H9 (cell line): ENCODE measurements at regions not wholly inside any gene's neighbourhood (a gene's known extent, or its start where the extent isn't known, plus 50 kb on each side); places are given as distances from the start of the nearest gene placed in this dataset.

Experiments
- DNase-seq: peaks from one replicate; pipeline ENCODE4 v3.0.0-alpha.2; 2017
- H2AFZ ChIP-seq: one replicate; pipeline ENCODE4 v1.6.1; 2013; ENCODE audit warnings: mild to moderate bottlenecking, low read length, control low read depth, moderate library complexity
- H2AK5ac ChIP-seq: 2 replicates; pipeline ENCODE4 v1.6.1; 2013; ENCODE audit warnings: low read length, control low read depth, mixed read lengths; ENCODE audit not compliant: insufficient read length
- H2BK120ac ChIP-seq: one replicate; pipeline ENCODE4 v1.6.1; 2013; ENCODE audit warnings: low read depth, mild to moderate bottlenecking, low read length, control low read depth, inconsistent platforms; ENCODE audit not compliant: poor library complexity, severe bottlenecking
- H2BK12ac ChIP-seq: 2 replicates; pipeline ENCODE4 v1.6.1; 2013; ENCODE audit warnings: low read length, control low read depth, mixed read lengths, low read depth; ENCODE audit not compliant: insufficient read length
- H2BK15ac ChIP-seq: 2 replicates; pipeline ENCODE4 v1.6.1; 2013; ENCODE audit warnings: low read depth, low read length, control low read depth
- H2BK20ac ChIP-seq: one replicate; pipeline ENCODE4 v1.6.1; 2013; ENCODE audit warnings: low read depth, mild to moderate bottlenecking, low read length, control low read depth, inconsistent platforms; ENCODE audit not compliant: poor library complexity, severe bottlenecking
- H2BK5ac ChIP-seq: 2 replicates; pipeline ENCODE4 v1.6.1; 2013; ENCODE audit warnings: low read length, control low read depth, mixed read lengths; ENCODE audit not compliant: insufficient read length
- H3K14ac ChIP-seq: 2 replicates; pipeline ENCODE4 v1.6.1; 2013; ENCODE audit warnings: low read length, control low read depth; ENCODE audit not compliant: insufficient read depth
- H3K18ac ChIP-seq: 2 replicates; pipeline ENCODE4 v1.6.1; 2013; ENCODE audit warnings: low read depth, mild to moderate bottlenecking, mixed read lengths, low read length, control low read depth; ENCODE audit not compliant: insufficient read length
- H3K23ac ChIP-seq: 2 replicates; pipeline ENCODE4 v1.6.1; 2013; ENCODE audit warnings: low read length, control low read depth, mixed read lengths, low read depth; ENCODE audit not compliant: insufficient read length
- H3K23me2 ChIP-seq: 2 replicates; pipeline ENCODE4 v1.6.1; 2013; ENCODE audit warnings: low read depth, mild to moderate bottlenecking, mixed read lengths, low read length, control low read depth; ENCODE audit not compliant: insufficient read length, poor library complexity, severe bottlenecking
- H3K27ac ChIP-seq: 2 replicates; pipeline ENCODE4 v1.5.1; 2013; ENCODE audit warnings: low read length, control low read depth, mixed read lengths, low read depth; ENCODE audit not compliant: insufficient read length
- H3K27me3 ChIP-seq: 2 replicates; pipeline ENCODE4 v1.6.1; 2013; ENCODE audit warnings: low read length, control low read depth, inconsistent platforms; ENCODE audit not compliant: insufficient read depth
- H3K4ac ChIP-seq: 2 replicates; pipeline ENCODE4 v1.6.1; 2013; ENCODE audit warnings: low read depth, mild to moderate bottlenecking, control low read depth, inconsistent platforms, low read length, moderate library complexity
- H3K4me1 ChIP-seq: 2 replicates; pipeline ENCODE4 v1.6.1; 2013; ENCODE audit warnings: low read length, control low read depth, inconsistent platforms; ENCODE audit not compliant: insufficient read depth
- H3K4me2 ChIP-seq: 2 replicates; pipeline ENCODE4 v1.6.1; 2013; ENCODE audit warnings: low read length, control low read depth, mixed read lengths; ENCODE audit not compliant: insufficient read length, insufficient read depth
- H3K56ac ChIP-seq: 2 replicates; pipeline ENCODE4 v1.6.1; 2013; ENCODE audit warnings: low read depth, mild to moderate bottlenecking, mixed read lengths, low read length, control low read depth; ENCODE audit not compliant: insufficient read length
- H3K79me1 ChIP-seq: 2 replicates; pipeline ENCODE4 v1.6.1; 2013; ENCODE audit warnings: low read depth, mild to moderate bottlenecking, moderate library complexity, low read length, control low read depth, inconsistent platforms; ENCODE audit not compliant: insufficient read depth, poor library complexity, severe bottlenecking
- H3K79me2 ChIP-seq: 2 replicates; pipeline ENCODE4 v1.6.1; 2013; ENCODE audit warnings: low read length, control low read depth, inconsistent platforms; ENCODE audit not compliant: insufficient read depth
- H3K9ac ChIP-seq: 2 replicates; pipeline ENCODE4 v1.6.1; 2013; ENCODE audit warnings: low read length, control low read depth, mixed read lengths; ENCODE audit not compliant: insufficient read length; ENCODE audit errors: extremely low read depth
- H3K9me3 ChIP-seq: one replicate; pipeline ENCODE4 v1.6.1; 2013; ENCODE audit warnings: low read depth, low read length, inconsistent platforms; ENCODE audit not compliant: control insufficient read depth
- H3T11ph ChIP-seq: one replicate; pipeline ENCODE4 v1.6.1; 2013; ENCODE audit warnings: mild to moderate bottlenecking, low read length, control low read depth, inconsistent platforms
- H4K20me1 ChIP-seq: one replicate; pipeline ENCODE4 v1.6.1; 2013; ENCODE audit not compliant: control insufficient read depth, insufficient read length, insufficient read depth
- H4K5ac ChIP-seq: 2 replicates; pipeline ENCODE4 v1.6.1; 2013; ENCODE audit warnings: low read depth, mild to moderate bottlenecking, mixed read lengths, low read length, control low read depth; ENCODE audit not compliant: insufficient read length
- H4K8ac ChIP-seq: replicated peaks from 2 replicates; pipeline ENCODE4 v1.6.1; 2013; ENCODE audit warnings: low read length, control low read depth, mixed read lengths, low read depth; ENCODE audit not compliant: insufficient read length
- H4K91ac ChIP-seq: 2 replicates; pipeline ENCODE4 v1.6.1; 2013; ENCODE audit warnings: low read depth, mild to moderate bottlenecking, moderate library complexity, mixed read lengths, low read length, control low read depth; ENCODE audit not compliant: insufficient read length
- H3K27ac Mint-ChIP-seq, 3 experiments: 2 replicates in 2 of 3; 3 replicates in 1 of 3; pipeline ENCODE4 v1.8.0; 2020 to 2021; ENCODE audit warnings: mixed read lengths in 3 of 3, mild to moderate bottlenecking in 1 of 3, moderate library complexity in 1 of 3
- H3K27me3 Mint-ChIP-seq: 2 replicates; pipeline ENCODE4 v1.8.0; 2021; ENCODE audit warnings: low read depth, mild to moderate bottlenecking, moderate library complexity, mixed read lengths
- H3K36me3 Mint-ChIP-seq, 3 experiments: 2 replicates in 2 of 3; 3 replicates in 1 of 3; pipeline ENCODE4 v1.8.0; 2020 to 2021; ENCODE audit warnings: low read depth in 3 of 3, mixed read lengths in 3 of 3; ENCODE audit not compliant: insufficient read depth in 1 of 3
- H3K4me1 Mint-ChIP-seq, 2 experiments: 2 replicates each; pipeline ENCODE4 v1.8.0; 2020; ENCODE audit warnings: mixed read lengths in 2 of 2
- H3K4me3 Mint-ChIP-seq, 2 experiments: 2 replicates in 1 of 2; 3 replicates in 1 of 2; pipeline ENCODE4 v1.8.0; 2020 to 2021; ENCODE audit warnings: mild to moderate bottlenecking in 2 of 2, mixed read lengths in 2 of 2, moderate library complexity in 1 of 2
- H3K9me3 Mint-ChIP-seq, 2 experiments: 2 replicates in 1 of 2; 3 replicates in 1 of 2; pipeline ENCODE4 v1.8.0; 2020; ENCODE audit warnings: mild to moderate bottlenecking in 2 of 2, mixed read lengths in 2 of 2, moderate library complexity in 1 of 2
- WGBS: extraction: QIAGEN DNeasy Blood & Tissue Kit; methylation state at CpG from one replicate; pipeline ENCODE4 v1.1.7; 2013; ENCODE audit warnings: missing lambda C conversion rate, low lambda C conversion rate, mixed read lengths; ENCODE audit not compliant: insufficient read length; ENCODE audit errors: extremely low coverage; 5-methylcytosine and 5-hydroxymethylcytosine counted together
- TF ChIP-seq, protein P1 (sequence below): fragments of 200-600 bp; sonication (generic); conservative IDR thresholded peaks from 3 replicates; pipeline ENCODE4 v1.8.0; 2021; ENCODE audit warnings: antibody characterized with exemption, mild to moderate bottlenecking

- Histone ChIP-seq H4K91ac (no peak overlapping the region), H3K18ac (no peak overlapping the region), H4K20me1 (no peaks in the 10 kb centered on the region), H2BK15ac (no peak overlapping the region), H2BK12ac (no peak overlapping the region), H3K9ac (no peak overlapping the region), H3K4me2 (no peak overlapping the region), H3K23me2 (no peaks in the 10 kb centered on the region), H3K9me3 (no peaks in the 10 kb centered on the region), H3K4me1 (no peaks in the 10 kb centered on the region), H3K27me3 (no peaks in the 10 kb centered on the region), H2AK5ac (no peak overlapping the region), H2BK5ac (no peak overlapping the region), H2AFZ (no peak overlapping the region), H3K79me2 (no peaks in the 10 kb centered on the region), H4K8ac (no peak overlapping the region), H3T11ph (no peak overlapping the region), H2BK120ac (no peak overlapping the region), H3K14ac (no peak overlapping the region), H3K56ac (no peak overlapping the region), H4K5ac (no peak overlapping the region), H3K4ac (no peak overlapping the region), H3K79me1 (no peaks in the 10 kb centered on the region), H3K23ac (no peak overlapping the region), H3K27ac (no peak overlapping the region), H2BK20ac (no peak overlapping the region)
- no peaks in the 10 kb centered on the region for H3K36me3 Mint-ChIP-seq
- TF ChIP-seq, protein P1, sequence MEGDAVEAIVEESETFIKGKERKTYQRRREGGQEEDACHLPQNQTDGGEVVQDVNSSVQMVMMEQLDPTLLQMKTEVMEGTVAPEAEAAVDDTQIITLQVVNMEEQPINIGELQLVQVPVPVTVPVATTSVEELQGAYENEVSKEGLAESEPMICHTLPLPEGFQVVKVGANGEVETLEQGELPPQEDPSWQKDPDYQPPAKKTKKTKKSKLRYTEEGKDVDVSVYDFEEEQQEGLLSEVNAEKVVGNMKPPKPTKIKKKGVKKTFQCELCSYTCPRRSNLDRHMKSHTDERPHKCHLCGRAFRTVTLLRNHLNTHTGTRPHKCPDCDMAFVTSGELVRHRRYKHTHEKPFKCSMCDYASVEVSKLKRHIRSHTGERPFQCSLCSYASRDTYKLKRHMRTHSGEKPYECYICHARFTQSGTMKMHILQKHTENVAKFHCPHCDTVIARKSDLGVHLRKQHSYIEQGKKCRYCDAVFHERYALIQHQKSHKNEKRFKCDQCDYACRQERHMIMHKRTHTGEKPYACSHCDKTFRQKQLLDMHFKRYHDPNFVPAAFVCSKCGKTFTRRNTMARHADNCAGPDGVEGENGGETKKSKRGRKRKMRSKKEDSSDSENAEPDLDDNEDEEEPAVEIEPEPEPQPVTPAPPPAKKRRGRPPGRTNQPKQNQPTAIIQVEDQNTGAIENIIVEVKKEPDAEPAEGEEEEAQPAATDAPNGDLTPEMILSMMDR, result no peak
- H3K27me3 Mint-ChIP-seq, result no peaks in the 10 kb centered on the region
- H3K4me1 Mint-ChIP-seq, result no peaks in the 10 kb centered on the region
- no peak overlapping the region for H3K4me3 Mint-ChIP-seq
- no peak overlapping the region for H3K27ac Mint-ChIP-seq
- DNase-seq, result no peak
- H3K9me3 Mint-ChIP-seq, result no peaks in the 10 kb centered on the region; a peak in 1 of 5 replicates
- WGBS, result no CpG with 5 or more reads among the region's 2 CpGs
Measured at GRCh38 chr13:80901530-80901929, 560.6 kb upstream of the SPRY2 start.
